Tibial nerve (tissue), 4 donors: ENCODE measurements at regions not wholly inside any gene's neighbourhood (a gene's known extent, or its start where the extent isn't known, plus 50 kb on each side); places are given as distances from the start of the nearest gene placed in this dataset.

Source experiments
- CTCF ChIP-seq, 5 experiments: fragments of 200-600 bp in 3 of 5; fragments of 450-650 bp in 2 of 5; sonication (generic) in 3 of 5; IDR thresholded peaks; one replicate each; pipeline ENCODE4 v1.5.1; 2016 to 2019; ENCODE audit warnings: antibody characterized with exemption in 5 of 5, mild to moderate bottlenecking in 3 of 5, moderate library complexity in 2 of 5
- EP300 ChIP-seq, 2 donors: sonication (generic); formaldehyde crosslinking; IDR thresholded peaks; one replicate each; pipeline ENCODE4 v1.6.1; 2017; ENCODE audit warnings: antibody characterized with exemption in 2 of 2, mild to moderate bottlenecking in 1 of 2
- POLR2A ChIP-seq, 2 donors: fragments of 450-650 bp; IDR thresholded peaks; one replicate each; pipeline ENCODE4 v1.6.1; 2017; ENCODE audit warnings: antibody characterized with exemption in 2 of 2, mild to moderate bottlenecking in 2 of 2, moderate library complexity in 2 of 2

GRCh38 chr14:89017417-89017816, 193.0 kb downstream of the TTC8 start:
- TF ChIP-seq CTCF (IDR thresholded peaks at IDR 0.05) = no peak
- no peak for TF ChIP-seq POLR2A (IDR thresholded peaks at IDR 0.05)
- TF ChIP-seq EP300 (IDR thresholded peaks at IDR 0.05) = no peak
